Prostate gland (tissue), 2 donors: ENCODE measurements at regions not wholly inside any gene's neighbourhood (a gene's known extent, or its start where the extent isn't known, plus 50 kb on each side); places are given as distances from the start of the nearest gene placed in this dataset.

Experiments
- DNase-seq: peaks from one replicate; pipeline ENCODE4 v3.0.0-alpha.2; 2019; ENCODE audit warnings: low spot score
- H3K27ac ChIP-seq, 2 donors: fragments of 200-600 bp; sonication (generic); 2 replicates each; pipeline ENCODE4 v1.5.1; 2017 to 2019
- H3K27me3 ChIP-seq: fragments of 200-600 bp; sonication (generic); replicated peaks from 2 replicates; pipeline ENCODE4 v1.5.1; 2019; ENCODE audit not compliant: insufficient read depth
- H3K36me3 ChIP-seq, 2 donors: fragments of 200-600 bp; sonication (generic); 1 replicate in 1 of 2; 2 replicates in 1 of 2; pipeline versions ENCODE4 v1.5.1 to v1.8.1; 2017 to 2019
- H3K4me1 ChIP-seq: fragments of 200-600 bp; sonication (generic); replicated peaks from 2 replicates; pipeline ENCODE4 v1.5.1; 2019
- H3K4me3 ChIP-seq, 2 donors: fragments of 200-600 bp; sonication (generic); 2 replicates each; pipeline ENCODE4 v1.5.1; 2017 to 2019
- H3K9me3 ChIP-seq: fragments of 200-600 bp; sonication (generic); 2 replicates; pipeline ENCODE4 v1.5.1; 2017
- CTCF ChIP-seq, 4 experiments: fragments of 200-600 bp in 2 of 4; fragments of 450-650 bp in 2 of 4; sonication (generic) in 2 of 4; IDR thresholded peaks; 1 replicate in 3 of 4; 2 replicates in 1 of 4; pipeline ENCODE4 v1.5.1; 2016 to 2019; ENCODE audit warnings: antibody characterized with exemption in 4 of 4, mild to moderate bottlenecking in 2 of 4, moderate library complexity in 2 of 4
- POLR2A ChIP-seq: fragments of 450-650 bp; IDR thresholded peaks from one replicate; pipeline ENCODE4 v1.6.1; 2016; ENCODE audit warnings: antibody characterized with exemption, mild to moderate bottlenecking
- POLR2AphosphoS5 ChIP-seq: sonication (generic); formaldehyde crosslinking; IDR thresholded peaks from one replicate; pipeline ENCODE4 v1.6.1; 2017; ENCODE audit warnings: antibody characterized with exemption
- WGBS: methylation state at CpG from one replicate; pipeline ENCODE4 v1.1.5; 2018; 5-methylcytosine and 5-hydroxymethylcytosine counted together
- intact Hi-C: fragments of 100-400 bp; cut with DNase I; formaldehyde crosslinking; loops from one replicate; pipeline ENCODE4 v1.14.2; 2022

GRCh38 chr2:65647249-65647842 is 214.9 kb upstream of the SPRED2 start:
- Histone ChIP-seq H3K27me3 (no peaks in the 10 kb centered on the region), H3K9me3 (no peaks in the 10 kb centered on the region), H3K4me3 (no peak overlapping the region), H3K4me1 (no peaks in the 10 kb centered on the region), H3K36me3 (no peaks in the 10 kb centered on the region), H3K27ac (no peak overlapping the region)
- TF ChIP-seq POLR2A: no peak
- TF ChIP-seq CTCF (IDR thresholded peaks at IDR 0.05): no peak
- 96% methylated on average over 1 of the region's 1 CpG for WGBS
- intact Hi-C loops: loop anchor here (10.0 kb wide), 1 partner anchor 777 kb away; no protein-coding TSS in a partner anchor
- DNase-seq: no peak

GRCh38 chr2:65640793-65641103 is 208.3 kb upstream of the SPRED2 start:
- Histone ChIP-seq H3K36me3 (no peaks in the 10 kb centered on the region), H3K4me1 (no peaks in the 10 kb centered on the region), H3K27ac (no peak overlapping the region), H3K4me3 (no peak overlapping the region), H3K27me3 (no peaks in the 10 kb centered on the region), H3K9me3 (no peaks in the 10 kb centered on the region)
- TF ChIP-seq POLR2A (no peak), CTCF (IDR thresholded peaks at IDR 0.05) (no peak), POLR2AphosphoS5 (no peak)
- no peak for DNase-seq
- 88% methylated on average over 8 of the region's 8 CpGs for WGBS
- intact Hi-C loops: loop anchor here (10.0 kb wide), 1 partner anchor 784 kb away; no protein-coding TSS in a partner anchor

- Histone ChIP-seq H3K27ac (no peak overlapping the region), H3K36me3 (no peaks in the 10 kb centered on the region), H3K9me3 (no peaks in the 10 kb centered on the region), H3K4me1 (no peaks in the 10 kb centered on the region), H3K27me3 (no peaks in the 10 kb centered on the region), H3K4me3 (no peak overlapping the region)
- no peak for DNase-seq
- 44% methylated on average over 6 of the region's 6 CpGs for WGBS
- intact Hi-C loops: no loop called here
- no peak for TF ChIP-seq CTCF (IDR thresholded peaks at IDR 0.05)
- TF ChIP-seq POLR2A: no peak
- no peak for TF ChIP-seq POLR2AphosphoS5
Measured at GRCh38 chr2:65639156-65639864, 206.9 kb upstream of the SPRED2 start.

GRCh38 chr2:65638443-65638842 is 206.0 kb upstream of the SPRED2 start:
- Histone ChIP-seq H3K36me3 (no peaks in the 10 kb centered on the region), H3K4me1 (no peaks in the 10 kb centered on the region), H3K9me3 (no peaks in the 10 kb centered on the region), H3K4me3 (no peak overlapping the region), H3K27me3 (no peaks in the 10 kb centered on the region), H3K27ac (no peak overlapping the region)
- intact Hi-C loops: no loop called here
- TF ChIP-seq POLR2AphosphoS5 (no peak), POLR2A (no peak), CTCF (IDR thresholded peaks at IDR 0.05) (no peak)
- DNase-seq: no peak

- Histone ChIP-seq H3K4me3 (no peak overlapping the region), H3K36me3 (no peaks in the 10 kb centered on the region), H3K9me3 (no peaks in the 10 kb centered on the region), H3K4me1 (no peaks in the 10 kb centered on the region), H3K27ac (no peak overlapping the region), H3K27me3 (no peaks in the 10 kb centered on the region)
- WGBS: 55% methylated on average over 7 of the region's 7 CpGs
- intact Hi-C loops: no loop called here
- TF ChIP-seq POLR2AphosphoS5 (no peak), POLR2A (no peak), CTCF (IDR thresholded peaks at IDR 0.05) (no peak)
- no peak for DNase-seq
Measured at GRCh38 chr2:65636813-65637483, 204.5 kb upstream of the SPRED2 start.
